TTC549 (cell line): ENCODE measurements at regions not wholly inside any gene's neighbourhood (a gene's known extent, or its start where the extent isn't known, plus 50 kb on each side); places are given as distances from the start of the nearest gene placed in this dataset.
A peak's percentile ranks its signal among the peaks of the same experiment; 100 is the strongest.

Source experiments
- FAIRE-seq: peaks from 2 replicates; lab custom pipeline; 2012; peaks lifted over from hg19 to GRCh38; lab: Jason Lieb, UNC

GRCh38 chr1:185500001-185500626 is 183.1 kb upstream of the IVNS1ABP start:
- FAIRE-seq, result no peak

GRCh38 chr1:185498207-185498606 is 181.2 kb upstream of the IVNS1ABP start:
- no peak for FAIRE-seq

GRCh38 chr1:185497177-185497576 is 180.1 kb upstream of the IVNS1ABP start:
- FAIRE-seq, result peak; percentile 77

- no peak for FAIRE-seq
Measured at GRCh38 chr1:185495898-185496297, 178.9 kb upstream of the IVNS1ABP start.

GRCh38 chr1:185495007-185495406 is 178.0 kb upstream of the IVNS1ABP start:
- FAIRE-seq, result no peak

GRCh38 chr1:185492089-185492825 is 175.2 kb upstream of the IVNS1ABP start:
- no peak for FAIRE-seq

GRCh38 chr1:185491604-185492003 is 174.6 kb upstream of the IVNS1ABP start:
- no peak for FAIRE-seq

GRCh38 chr1:185490924-185491323 is 173.9 kb upstream of the IVNS1ABP start:
- no peak for FAIRE-seq

- FAIRE-seq, result peak; percentile 3
Measured at GRCh38 chr1:185489406-185489805, 172.4 kb upstream of the IVNS1ABP start.

GRCh38 chr1:185488808-185489207 is 171.8 kb upstream of the IVNS1ABP start:
- no peak for FAIRE-seq

- FAIRE-seq, result no peak
Measured at GRCh38 chr1:185487936-185488335, 170.9 kb upstream of the IVNS1ABP start.

GRCh38 chr1:185487026-185487425 is 170.0 kb upstream of the IVNS1ABP start:
- FAIRE-seq, result no peak

- no peak for FAIRE-seq
Measured at GRCh38 chr1:185486346-185486745, 169.3 kb upstream of the IVNS1ABP start.

GRCh38 chr1:185483664-185484450 is 166.8 kb upstream of the IVNS1ABP start:
- FAIRE-seq, result peak; percentile 47

- FAIRE-seq, result no peak
Measured at GRCh38 chr1:185483217-185483616, 166.2 kb upstream of the IVNS1ABP start.

GRCh38 chr1:185480545-185480944 is 163.5 kb upstream of the IVNS1ABP start:
- no peak for FAIRE-seq

- FAIRE-seq, result no peak
Measured at GRCh38 chr1:185479796-185480195, 162.8 kb upstream of the IVNS1ABP start.

- FAIRE-seq, result no peak
Measured at GRCh38 chr1:185478877-185479276, 161.8 kb upstream of the IVNS1ABP start.

- FAIRE-seq, result no peak
Measured at GRCh38 chr1:185477638-185478580, 160.9 kb upstream of the IVNS1ABP start.

- FAIRE-seq, result no peak
Measured at GRCh38 chr1:185474440-185475149, 157.6 kb upstream of the IVNS1ABP start.

- no peak for FAIRE-seq
Measured at GRCh38 chr1:185473186-185473585, 156.1 kb upstream of the IVNS1ABP start.
